A673 (cell line): ENCODE measurements at regions not wholly inside any gene's neighbourhood (a gene's known extent, or its start where the extent isn't known, plus 50 kb on each side); places are given as distances from the start of the nearest gene placed in this dataset.

Experiments used
- BruUV-seq: library from RNA; stranded (reverse); fragments of 400-500 nt; replicated peaks from 2 replicates; lab custom pipeline; 2021; lab: Mats Ljungman, UMichigan
- CTCF ChIA-PET: fragments of 300-600 bp; sonication (Branson Sonifier 250); formaldehyde crosslinking; loops from one replicate; lab custom pipeline; 2022; ENCODE audit warnings: antibody characterized with exemption; lab: Charles Lee
- POLR2A ChIA-PET: fragments of 300-600 bp; sonication (Branson Sonifier 250); formaldehyde crosslinking; loops from one replicate; lab custom pipeline; 2022; ENCODE audit warnings: antibody characterized with exemption; ENCODE audit not compliant: low non-redundant PET; lab: Charles Lee
- DNase-seq: peaks from one replicate; pipeline ENCODE4 v3.0.0-alpha.2; 2015; ENCODE audit warnings: low spot score
- H3K27ac ChIP-seq: fragments of 200-600 bp; sonication (generic); 2 replicates; pipeline ENCODE4 v1.5.1; 2016; ENCODE audit warnings: mixed run types, low read depth, mild to moderate bottlenecking, mixed read lengths, antibody characterized with exemption, low read length; ENCODE audit not compliant: poor library complexity, severe bottlenecking
- H3K27me3 ChIP-seq: fragments of 200-600 bp; sonication (generic); replicated peaks from 2 replicates; pipeline ENCODE4 v1.6.1; 2017; ENCODE audit warnings: mixed run types, low read depth, mild to moderate bottlenecking, mixed read lengths, antibody characterized with exemption, low read length; ENCODE audit not compliant: insufficient read depth, poor library complexity
- H3K36me3 ChIP-seq: fragments of 200-600 bp; sonication (generic); 2 replicates; pipeline ENCODE4 v1.6.1; 2016; ENCODE audit warnings: mixed run types, mild to moderate bottlenecking, mixed read lengths, antibody characterized with exemption, low read length; ENCODE audit not compliant: insufficient read depth, poor library complexity, severe bottlenecking
- H3K4me1 ChIP-seq: fragments of 200-600 bp; sonication (generic); 2 replicates; pipeline ENCODE4 v1.6.1; 2017; ENCODE audit warnings: mixed run types, mild to moderate bottlenecking, mixed read lengths, antibody characterized with exemption, low read length; ENCODE audit not compliant: insufficient read depth, poor library complexity, severe bottlenecking
- H3K4me3 ChIP-seq: fragments of 200-600 bp; sonication (generic); 2 replicates; pipeline ENCODE4 v1.5.1; 2016; ENCODE audit warnings: low read depth, mixed run types, mild to moderate bottlenecking, mixed read lengths, low read length; ENCODE audit not compliant: poor library complexity, severe bottlenecking
- H3K9me3 ChIP-seq: fragments of 200-600 bp; sonication (generic); 2 replicates; pipeline ENCODE4 v1.6.1; 2016; ENCODE audit warnings: mixed run types, low read depth, mild to moderate bottlenecking, mixed read lengths, antibody characterized with exemption, low read length; ENCODE audit not compliant: poor library complexity, severe bottlenecking
- CTCF ChIP-seq: fragments of 300-800, 200-600 bp; sonication (generic); conservative IDR thresholded peaks from 2 replicates; pipeline ENCODE4 v1.5.1; 2017; ENCODE audit warnings: low read depth, mild to moderate bottlenecking, antibody characterized with exemption, low read length, moderate library complexity, mixed read lengths
- EZH2 ChIP-seq: fragments of 200-600 bp; sonication (generic); IDR thresholded peaks from 2 replicates; pipeline ENCODE4 v1.6.1; 2017; ENCODE audit warnings: borderline replicate concordance, low read depth, mild to moderate bottlenecking, mixed read lengths, antibody characterized with exemption, low read length; ENCODE audit not compliant: poor library complexity, severe bottlenecking
- intact Hi-C: fragments of 100-400 bp; cut with micrococcal nuclease; formaldehyde crosslinking; loops from one replicate; pipeline ENCODE4 v1.10.0; 2022; ENCODE audit not compliant: unreplicated experiment

GRCh38 chr6:25085756-25086155 is 150.0 kb upstream of the RIPOR2 start:
- no peak for TF ChIP-seq EZH2
- no peak for TF ChIP-seq CTCF
- peaks cover 32% of the 10 kb centered on the region for H3K4me1 ChIP-seq
- CTCF ChIA-PET = no interaction called here
- no peaks in the 10 kb centered on the region for H3K36me3 ChIP-seq
- POLR2A ChIA-PET = no interaction called here
- DNase-seq = peak; percentile 36
- H3K9me3 ChIP-seq = no peaks in the 10 kb centered on the region
- no peak overlapping the region for H3K4me3 ChIP-seq
- intact Hi-C loops = no loop called here
- no TSS peak for BruUV-seq
- H3K27ac ChIP-seq = no peak overlapping the region
- no peaks in the 10 kb centered on the region for H3K27me3 ChIP-seq

- Histone ChIP-seq H3K27me3 (no peaks in the 10 kb centered on the region), H3K36me3 (no peaks in the 10 kb centered on the region), H3K27ac (no peak overlapping the region), H3K4me1 (peaks cover 32% of the 10 kb centered on the region), H3K4me3 (no peak overlapping the region), H3K9me3 (no peaks in the 10 kb centered on the region)
- POLR2A ChIA-PET = no interaction called here
- no TSS peak for BruUV-seq
- CTCF ChIA-PET = no interaction called here
- intact Hi-C loops = no loop called here
- TF ChIP-seq CTCF (no peak), EZH2 (no peak)
- DNase-seq = no peak
Observed at GRCh38 chr6:25086500-25087091, 150.8 kb upstream of the RIPOR2 start.

GRCh38 chr6:25088513-25088912 is 152.8 kb upstream of the RIPOR2 start:
- POLR2A ChIA-PET = no interaction called here
- Histone ChIP-seq H3K4me1 (peaks cover 32% of the 10 kb centered on the region), H3K27me3 (no peaks in the 10 kb centered on the region), H3K27ac (peak overlapping the region; percentile 12), H3K4me3 (no peak overlapping the region), H3K9me3 (no peaks in the 10 kb centered on the region), H3K36me3 (no peaks in the 10 kb centered on the region)
- intact Hi-C loops = no loop called here
- no TSS peak for BruUV-seq
- DNase-seq = peak; percentile 78
- CTCF ChIA-PET = no interaction called here
- TF ChIP-seq CTCF (no peak), EZH2 (no peak)
